ENCODE measurements at regions not wholly inside any gene's neighbourhood (a gene's known extent, or its start where the extent isn't known, plus 50 kb on each side); places are given as distances from the start of the nearest gene placed in this dataset.

DNA sequence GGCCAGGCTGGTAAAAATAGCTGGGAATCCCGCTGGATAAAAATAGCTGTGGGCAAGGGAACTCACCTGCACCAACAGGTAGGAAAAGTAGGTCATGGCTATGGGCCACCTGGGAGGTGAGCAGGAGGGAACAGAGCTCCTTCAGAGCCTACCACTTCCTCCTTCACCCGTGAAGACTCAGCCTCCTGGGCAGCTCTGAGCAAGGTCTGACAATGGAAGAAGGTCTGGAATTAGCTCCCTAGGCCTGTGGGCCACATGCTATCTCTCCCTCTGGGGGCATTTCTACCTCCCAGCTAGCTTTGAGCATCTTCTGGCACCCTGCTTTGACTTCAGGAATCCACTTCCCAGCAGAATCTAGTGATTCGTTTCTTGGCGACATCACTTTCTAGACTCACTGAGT, 153.9 kb downstream of the MRPL14 start:
- Histone ChIP-seq H3K9me3 (ENCODE audit: control insufficient read depth in 2 of 2, insufficient read depth in 1 of 2, low read length in 1 of 2) (no peaks in the 10 kb centered on the region), H3K27ac (ENCODE audit: low read depth in 1 of 2, low read length in 1 of 2) (no peak overlapping the region), H3K27me3 (ENCODE audit: control insufficient read depth in 2 of 2, insufficient read depth in 1 of 2, low read length in 1 of 2) (no peaks in the 10 kb centered on the region)

GRCh38 chr6:43972913-43973300, 154.3 kb downstream of the MRPL14 start:
- H3K4me1 ChIP-seq (ENCODE audit: control insufficient read depth in 2 of 2, insufficient read depth in 2 of 2, low read length in 2 of 2), result peaks cover 0 to 14% of the 10 kb centered on the region in 2 donors
- no peaks in the 10 kb centered on the region for H3K27me3 ChIP-seq (ENCODE audit: control insufficient read depth in 2 of 2, insufficient read depth in 1 of 2, low read length in 1 of 2)
- DNase-seq (ENCODE audit: low read depth in 6 of 9, low spot score in 9 of 9), result peak in 2 of 9 donors; percentile 16 to 27
- no peak overlapping the region for H3K4me3 ChIP-seq (ENCODE audit: low read length in 2 of 2)
- H3K27ac ChIP-seq (ENCODE audit: low read depth in 1 of 2, low read length in 1 of 2), result no peak overlapping the region
- H3K36me3 ChIP-seq (ENCODE audit: control insufficient read depth in 2 of 2, insufficient read depth in 2 of 2, low read length in 1 of 2), result no peaks in the 10 kb centered on the region
- 90% methylated on average over 3 of the region's 3 CpGs for WGBS
- no peaks in the 10 kb centered on the region for H3K9me3 ChIP-seq (ENCODE audit: control insufficient read depth in 2 of 2, insufficient read depth in 1 of 2, low read length in 1 of 2)

More for the DNA sequence above, 153.9 kb downstream of the MRPL14 start:
- Histone ChIP-seq H3K4me3 (ENCODE audit: low read length in 2 of 2) (no peak overlapping the region), H3K4me1 (ENCODE audit: control insufficient read depth in 2 of 2, insufficient read depth in 2 of 2, low read length in 2 of 2) (peaks cover 0 to 14% of the 10 kb centered on the region in 2 donors), H3K36me3 (ENCODE audit: control insufficient read depth in 2 of 2, insufficient read depth in 2 of 2, low read length in 1 of 2) (no peaks in the 10 kb centered on the region)
- 82% methylated on average over 4 of the region's 4 CpGs for WGBS
- no peak for DNase-seq (ENCODE audit: low read depth in 6 of 9, low spot score in 9 of 9)

GRCh38 chr6:43972179-43972912, 154.9 kb downstream of the MRPL14 start:
- H3K4me1 ChIP-seq (ENCODE audit: control insufficient read depth in 2 of 2, insufficient read depth in 2 of 2, low read length in 2 of 2), result peaks cover 0 to 10% of the 10 kb centered on the region in 2 donors
- no peaks in the 10 kb centered on the region for H3K9me3 ChIP-seq (ENCODE audit: control insufficient read depth in 2 of 2, insufficient read depth in 1 of 2, low read length in 1 of 2)
- H3K36me3 ChIP-seq (ENCODE audit: control insufficient read depth in 2 of 2, insufficient read depth in 2 of 2, low read length in 1 of 2), result no peaks in the 10 kb centered on the region
- 88% methylated on average over 6 of the region's 6 CpGs for WGBS
- no peaks in the 10 kb centered on the region for H3K27me3 ChIP-seq (ENCODE audit: control insufficient read depth in 2 of 2, insufficient read depth in 1 of 2, low read length in 1 of 2)
- DNase-seq (ENCODE audit: low read depth in 6 of 9, low spot score in 9 of 9), result no peak
- H3K4me3 ChIP-seq (ENCODE audit: low read length in 2 of 2), result no peak overlapping the region
- H3K27ac ChIP-seq (ENCODE audit: low read depth in 1 of 2, low read length in 1 of 2), result no peak overlapping the region

GRCh38 chr6:43971776-43972126, 155.5 kb downstream of the MRPL14 start:
- Histone ChIP-seq H3K9me3 (ENCODE audit: control insufficient read depth in 2 of 2, insufficient read depth in 1 of 2, low read length in 1 of 2) (no peaks in the 10 kb centered on the region), H3K36me3 (ENCODE audit: control insufficient read depth in 2 of 2, insufficient read depth in 2 of 2, low read length in 1 of 2) (no peaks in the 10 kb centered on the region), H3K27me3 (ENCODE audit: control insufficient read depth in 2 of 2, insufficient read depth in 1 of 2, low read length in 1 of 2) (no peaks in the 10 kb centered on the region), H3K27ac (ENCODE audit: low read depth in 1 of 2, low read length in 1 of 2) (no peak overlapping the region), H3K4me1 (ENCODE audit: control insufficient read depth in 2 of 2, insufficient read depth in 2 of 2, low read length in 2 of 2) (peaks cover 0 to 10% of the 10 kb centered on the region in 2 donors), H3K4me3 (ENCODE audit: low read length in 2 of 2) (no peak overlapping the region)
- 99% methylated on average over 2 of the region's 2 CpGs for WGBS
- no peak for DNase-seq (ENCODE audit: low read depth in 6 of 9, low spot score in 9 of 9)

DNA sequence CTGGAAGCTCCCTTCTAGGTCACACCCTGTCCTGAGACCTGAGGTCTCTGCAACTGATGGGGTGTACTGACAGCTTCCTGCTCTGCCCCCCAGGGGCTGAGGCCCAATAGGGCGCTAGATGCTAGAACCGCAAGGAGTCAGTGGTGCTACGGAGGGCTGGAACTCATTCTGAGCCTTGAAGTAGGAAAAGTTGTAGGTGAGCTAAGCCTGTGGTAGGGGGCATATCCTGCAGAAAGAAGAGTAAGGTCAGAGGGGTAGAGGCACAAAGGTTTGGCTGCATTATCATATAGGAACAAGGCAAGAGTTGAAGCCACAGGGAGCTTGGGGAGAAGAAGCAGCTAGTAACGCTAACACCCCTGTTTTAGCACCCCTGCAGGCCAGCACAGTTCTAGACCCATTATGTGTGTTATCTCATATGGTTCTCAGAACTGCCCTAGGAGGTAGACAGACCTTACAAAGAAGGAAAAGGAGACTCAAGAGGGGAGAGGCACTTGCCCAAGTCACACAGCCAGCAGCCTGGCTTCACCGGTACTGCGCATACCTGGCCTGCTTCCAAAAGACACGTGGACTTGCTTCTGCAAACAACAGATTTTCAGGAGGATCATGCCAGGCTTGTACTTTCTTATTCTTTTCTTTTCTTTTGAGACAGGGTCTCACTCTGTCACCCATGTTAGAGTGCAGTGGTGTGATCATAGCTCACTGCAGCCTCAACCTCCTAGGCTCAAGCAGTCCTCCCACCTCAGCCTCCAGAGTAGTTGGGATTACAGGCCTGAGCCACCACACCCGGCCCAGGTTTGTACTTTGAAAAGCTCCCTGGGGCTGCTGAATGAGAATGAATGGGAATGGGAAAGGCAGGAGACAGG, 156.1 kb downstream of the MRPL14 start:
- no peak for DNase-seq (ENCODE audit: low read depth in 6 of 9, low spot score in 9 of 9)
- H3K4me3 ChIP-seq (ENCODE audit: low read length in 2 of 2), result no peak overlapping the region
- no peak overlapping the region for H3K27ac ChIP-seq (ENCODE audit: low read depth in 1 of 2, low read length in 1 of 2)
- H3K36me3 ChIP-seq (ENCODE audit: control insufficient read depth in 2 of 2, insufficient read depth in 2 of 2, low read length in 1 of 2), result no peaks in the 10 kb centered on the region
- H3K27me3 ChIP-seq (ENCODE audit: control insufficient read depth in 2 of 2, insufficient read depth in 1 of 2, low read length in 1 of 2), result no peaks in the 10 kb centered on the region
- WGBS, result 94% methylated on average over 8 of the region's 8 CpGs
- peaks cover 0 to 10% of the 10 kb centered on the region in 2 donors for H3K4me1 ChIP-seq (ENCODE audit: control insufficient read depth in 2 of 2, insufficient read depth in 2 of 2, low read length in 2 of 2)
- H3K9me3 ChIP-seq (ENCODE audit: control insufficient read depth in 2 of 2, insufficient read depth in 1 of 2, low read length in 1 of 2), result no peaks in the 10 kb centered on the region

- Histone ChIP-seq H3K27ac (ENCODE audit: low read depth in 1 of 2, low read length in 1 of 2) (no peak overlapping the region), H3K36me3 (ENCODE audit: control insufficient read depth in 2 of 2, insufficient read depth in 2 of 2, low read length in 1 of 2) (no peaks in the 10 kb centered on the region), H3K4me1 (ENCODE audit: control insufficient read depth in 2 of 2, insufficient read depth in 2 of 2, low read length in 2 of 2) (peaks cover 0 to 10% of the 10 kb centered on the region in 2 donors), H3K4me3 (ENCODE audit: low read length in 2 of 2) (no peak overlapping the region), H3K27me3 (ENCODE audit: control insufficient read depth in 2 of 2, insufficient read depth in 1 of 2, low read length in 1 of 2) (no peaks in the 10 kb centered on the region), H3K9me3 (ENCODE audit: control insufficient read depth in 2 of 2, insufficient read depth in 1 of 2, low read length in 1 of 2) (no peaks in the 10 kb centered on the region)
- DNase-seq (ENCODE audit: low read depth in 6 of 9, low spot score in 9 of 9), result no peak
- 93% methylated on average over 3 of the region's 3 CpGs for WGBS
Measured at GRCh38 chr6:43970068-43970912, 157.0 kb downstream of the MRPL14 start.

- H3K36me3 ChIP-seq (ENCODE audit: control insufficient read depth in 2 of 2, insufficient read depth in 2 of 2, low read length in 1 of 2), result no peaks in the 10 kb centered on the region
- no peak for DNase-seq (ENCODE audit: low read depth in 6 of 9, low spot score in 9 of 9)
- peaks cover 0 to 10% of the 10 kb centered on the region in 2 donors for H3K4me1 ChIP-seq (ENCODE audit: control insufficient read depth in 2 of 2, insufficient read depth in 2 of 2, low read length in 2 of 2)
- 93% methylated on average over 11 of the region's 11 CpGs for WGBS
- no peak overlapping the region for H3K4me3 ChIP-seq (ENCODE audit: low read length in 2 of 2)
- H3K9me3 ChIP-seq (ENCODE audit: control insufficient read depth in 2 of 2, insufficient read depth in 1 of 2, low read length in 1 of 2), result no peaks in the 10 kb centered on the region
- H3K27ac ChIP-seq (ENCODE audit: low read depth in 1 of 2, low read length in 1 of 2), result no peak overlapping the region
- no peaks in the 10 kb centered on the region for H3K27me3 ChIP-seq (ENCODE audit: control insufficient read depth in 2 of 2, insufficient read depth in 1 of 2, low read length in 1 of 2)
Measured at GRCh38 chr6:43969158-43969981, 157.9 kb downstream of the MRPL14 start.

GRCh38 chr6:43968110-43968965, 158.9 kb downstream of the MRPL14 start:
- 94% methylated on average over 12 of the region's 12 CpGs for WGBS
- Histone ChIP-seq H3K9me3 (ENCODE audit: control insufficient read depth in 2 of 2, insufficient read depth in 1 of 2, low read length in 1 of 2) (no peaks in the 10 kb centered on the region), H3K27ac (ENCODE audit: low read depth in 1 of 2, low read length in 1 of 2) (no peak overlapping the region), H3K27me3 (ENCODE audit: control insufficient read depth in 2 of 2, insufficient read depth in 1 of 2, low read length in 1 of 2) (no peaks in the 10 kb centered on the region), H3K4me1 (ENCODE audit: control insufficient read depth in 2 of 2, insufficient read depth in 2 of 2, low read length in 2 of 2) (peaks cover 0 to 8% of the 10 kb centered on the region in 2 donors), H3K4me3 (ENCODE audit: low read length in 2 of 2) (no peak overlapping the region), H3K36me3 (ENCODE audit: control insufficient read depth in 2 of 2, insufficient read depth in 2 of 2, low read length in 1 of 2) (no peaks in the 10 kb centered on the region)
- no peak for DNase-seq (ENCODE audit: low read depth in 6 of 9, low spot score in 9 of 9)

All from thymus (tissue), 11 donors.